ENCODE measurements at regions not wholly inside any gene's neighbourhood (a gene's known extent, or its start where the extent isn't known, plus 50 kb on each side); places are given as distances from the start of the nearest gene placed in this dataset.

DNA sequence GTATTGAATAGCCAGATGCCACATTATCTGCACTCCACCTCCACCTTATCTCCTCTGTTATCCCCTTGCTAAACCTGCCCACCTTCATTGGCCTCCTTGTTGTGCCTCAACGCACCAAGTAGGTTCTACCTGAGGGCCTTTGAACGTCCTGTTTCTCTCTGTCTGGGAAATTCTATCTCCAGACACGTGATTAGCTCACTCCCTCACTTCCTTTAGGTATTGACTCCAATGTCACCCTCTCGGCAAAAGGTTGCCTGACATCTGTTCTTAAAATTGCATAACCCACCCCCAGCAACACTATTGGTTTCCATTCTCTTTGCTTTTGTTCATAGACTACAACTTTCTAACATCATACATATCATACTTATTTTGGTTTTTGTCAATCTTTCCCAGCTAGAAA lies 56.5 kb upstream of the MEDAG start:
- DNase-seq (ENCODE audit: low read depth) = no peak
- TF ChIP-seq CTCF (conservative IDR thresholded peaks at IDR 0.05; ENCODE audit: low read depth, low read length) = no peak
- no peak overlapping the region for H3K4me3 ChIP-seq (ENCODE audit: low read depth, low read length)

- DNase-seq (ENCODE audit: low read depth) = no peak
- no peak for TF ChIP-seq CTCF (conservative IDR thresholded peaks at IDR 0.05; ENCODE audit: low read depth, low read length)
- H3K4me3 ChIP-seq (ENCODE audit: low read depth, low read length) = no peak overlapping the region
These were observed 55.7 kb upstream of the MEDAG start for GRCh38 chr13:30850204-30850866.

GRCh38 chr13:30850867-30851211 lies 55.2 kb upstream of the MEDAG start:
- no peak for TF ChIP-seq CTCF (conservative IDR thresholded peaks at IDR 0.05; ENCODE audit: low read depth, low read length)
- H3K4me3 ChIP-seq (ENCODE audit: low read depth, low read length) = no peak overlapping the region
- DNase-seq (ENCODE audit: low read depth) = no peak

- TF ChIP-seq CTCF (conservative IDR thresholded peaks at IDR 0.05; ENCODE audit: low read depth, low read length) = no peak
- no peak overlapping the region for H3K4me3 ChIP-seq (ENCODE audit: low read depth, low read length)
- no peak for DNase-seq (ENCODE audit: low read depth)
These were observed 54.4 kb upstream of the MEDAG start for GRCh38 chr13:30851697-30852096.

DNA sequence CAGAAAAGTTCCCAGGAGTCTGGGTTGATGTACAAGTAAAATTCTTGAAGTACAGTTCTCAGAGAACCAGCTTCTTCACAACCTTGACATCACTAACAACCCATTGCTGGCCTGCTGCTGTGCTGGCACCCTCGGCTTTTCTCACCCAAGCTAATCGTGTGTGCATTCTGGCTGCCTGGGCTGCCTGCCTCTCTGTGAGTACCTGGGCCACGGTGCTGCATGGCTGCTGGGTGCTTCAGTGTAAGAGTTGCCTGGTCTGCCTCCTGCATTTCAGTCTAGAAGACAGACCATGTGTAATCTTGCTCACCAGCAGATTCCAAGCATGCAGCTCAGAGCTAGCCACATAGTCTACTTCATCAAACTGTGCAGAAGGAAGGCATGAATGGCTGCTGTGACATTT lies 50.5 kb upstream of the MEDAG start:
- no peak overlapping the region for H3K4me3 ChIP-seq (ENCODE audit: low read depth, low read length)
- TF ChIP-seq CTCF (conservative IDR thresholded peaks at IDR 0.05; ENCODE audit: low read depth, low read length) = no peak
- no peak for DNase-seq (ENCODE audit: low read depth)

DNA sequence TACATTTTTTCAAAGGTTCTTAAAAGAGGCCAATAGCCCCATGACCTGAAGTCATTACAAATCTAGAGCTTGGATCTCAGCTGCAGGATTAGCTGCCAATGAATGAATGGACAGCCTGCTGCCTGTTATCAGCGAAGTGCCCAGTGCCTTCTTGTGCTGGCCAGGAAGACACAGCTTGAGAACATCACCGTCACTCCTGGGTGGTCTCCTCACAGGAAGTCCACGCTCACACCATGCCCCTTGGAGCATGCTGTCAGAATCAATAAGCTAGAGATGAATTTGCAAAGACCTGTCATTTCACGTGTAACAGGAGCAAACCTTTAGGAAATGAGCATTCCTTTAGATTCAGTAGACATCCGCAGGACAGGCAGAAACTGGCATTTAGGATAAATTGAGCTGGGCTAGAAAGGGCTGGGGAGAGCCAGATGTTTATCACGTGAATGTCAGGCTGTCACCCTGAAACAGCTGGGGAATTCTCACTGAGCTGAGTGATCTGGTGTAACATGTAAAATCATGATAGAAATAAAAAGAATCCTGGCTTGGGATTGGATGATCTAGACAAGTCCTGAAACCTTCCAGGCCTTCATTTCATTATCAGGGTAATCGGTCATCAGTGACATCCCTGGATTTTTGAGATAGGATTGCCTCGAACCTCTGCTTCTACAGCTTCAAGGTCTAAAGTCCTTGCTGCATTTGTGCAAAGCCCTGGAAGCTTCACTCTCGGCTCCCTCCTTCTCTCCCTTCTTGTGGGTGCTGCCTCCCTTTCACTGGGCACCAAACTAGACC lies 49.9 kb upstream of the MEDAG start:
- TF ChIP-seq CTCF (conservative IDR thresholded peaks at IDR 0.05; ENCODE audit: low read depth, low read length) = no peak
- DNase-seq (ENCODE audit: low read depth) = no peak
- no peak overlapping the region for H3K4me3 ChIP-seq (ENCODE audit: low read depth, low read length)
